HEK293T (cell line): ENCODE measurements at regions not wholly inside any gene's neighbourhood (a gene's known extent, or its start where the extent isn't known, plus 50 kb on each side); places are given as distances from the start of the nearest gene placed in this dataset.
"Not testable (repeated sequence)": the region's sequence is repeated elsewhere in the genome, so short reads cannot be mapped to it uniquely, and the experiment has no call there.

Experiments
- CTCF ChIA-PET: fragments of 350-600 bp; formaldehyde crosslinking; extraction: SDS; loops from one replicate; lab custom pipeline; 2021; ENCODE audit warnings: antibody characterized with exemption, inconsistent platforms; lab: Yijun Ruan, JAX
- POLR2A ChIA-PET: fragments of 350-600 bp; formaldehyde crosslinking; extraction: SDS; loops from one replicate; lab custom pipeline; 2020; ENCODE audit warnings: antibody characterized with exemption, inconsistent platforms; lab: Yijun Ruan, JAX
- DNase-seq: peaks from one replicate; pipeline ENCODE4 v3.0.0; 2012; ENCODE audit warnings: mixed read lengths; ENCODE audit errors: extremely low spot score
- ARNT ChIP-seq: fragments of 450-650 bp; IDR thresholded peaks from 2 replicates; pipeline ENCODE4 v1.6.1; 2017; ENCODE audit warnings: mild to moderate bottlenecking
- BHLHE40 ChIP-seq: fragments of 450-650 bp; IDR thresholded peaks from 2 replicates; pipeline ENCODE4 v1.6.1; 2016; ENCODE audit warnings: mild to moderate bottlenecking, moderate library complexity, borderline replicate concordance
- CTBP1 ChIP-seq: fragments of 450-650 bp; IDR thresholded peaks from 2 replicates; pipeline ENCODE4 v1.6.1; 2016; ENCODE audit warnings: borderline replicate concordance
- ELF4 ChIP-seq: fragments of 450-650 bp; IDR thresholded peaks from 2 replicates; pipeline ENCODE4 v1.6.1; 2017; ENCODE audit warnings: antibody characterized with exemption
- FOXA1 ChIP-seq: fragments of 450-650 bp; IDR thresholded peaks from 2 replicates; pipeline ENCODE4 v1.6.1; 2016; ENCODE audit warnings: mild to moderate bottlenecking
- FOXK2 ChIP-seq: fragments of 450-650 bp; IDR thresholded peaks from 2 replicates; pipeline ENCODE4 v1.6.1; 2016; ENCODE audit warnings: mild to moderate bottlenecking
- FOXM1 ChIP-seq: fragments of 450-650 bp; IDR thresholded peaks from 2 replicates; pipeline ENCODE4 v1.6.1; 2017; ENCODE audit warnings: mild to moderate bottlenecking, borderline replicate concordance
- HDGF ChIP-seq: fragments of 450-650 bp; IDR thresholded peaks from 2 replicates; pipeline ENCODE4 v1.6.1; 2017; ENCODE audit warnings: antibody characterized with exemption, borderline replicate concordance
- L3MBTL2 ChIP-seq: fragments of 450-650 bp; conservative IDR thresholded peaks from 2 replicates; pipeline ENCODE4 v1.6.1; 2016; ENCODE audit warnings: mild to moderate bottlenecking
- LEF1 ChIP-seq: fragments of 450-650 bp; IDR thresholded peaks from 2 replicates; pipeline ENCODE4 v1.6.1; 2017; ENCODE audit warnings: mild to moderate bottlenecking, borderline replicate concordance
- NFRKB ChIP-seq: fragments of 450-650 bp; IDR thresholded peaks from 2 replicates; pipeline ENCODE4 v1.6.1; 2016; ENCODE audit warnings: mild to moderate bottlenecking, moderate library complexity
- PKNOX1 ChIP-seq: fragments of 450-650 bp; IDR thresholded peaks from 2 replicates; pipeline ENCODE4 v1.6.1; 2016
- SP1 ChIP-seq: fragments of 450-650 bp; IDR thresholded peaks from 2 replicates; pipeline ENCODE4 v1.6.1; 2017
- SUZ12 ChIP-seq: fragments of 450-650 bp; IDR thresholded peaks from 2 replicates; pipeline ENCODE4 v1.6.1; 2016; ENCODE audit warnings: mild to moderate bottlenecking
- TARDBP ChIP-seq: fragments of 450-650 bp; IDR thresholded peaks from 2 replicates; pipeline ENCODE4 v1.6.1; 2016
- ZNF384 ChIP-seq: fragments of 450-650 bp; IDR thresholded peaks from 2 replicates; pipeline ENCODE4 v1.6.1; 2016

GRCh38 chr21:17389311-17389710, 123.5 kb upstream of the CXADR start:
- no peak for DNase-seq
- CTCF ChIA-PET: interaction anchor here (1.4 kb wide), 1 partner anchor 197 kb away, joined by 3 read pairs; no protein-coding TSS in a partner anchor
- no peak for TF ChIP-seq HDGF
- no peak for TF ChIP-seq L3MBTL2
- TF ChIP-seq CTBP1: no peak
- TF ChIP-seq FOXM1: no peak
- no peak for TF ChIP-seq NFRKB
- no peak for TF ChIP-seq ELF4
- TF ChIP-seq LEF1: no peak
- no peak for TF ChIP-seq FOXA1
- POLR2A ChIA-PET: no interaction called here

GRCh38 chr21:17390569-17390968, 122.3 kb upstream of the CXADR start:
- CTCF ChIA-PET: interaction anchor here (0.5 to 1.4 kb wide), 7 partner anchors 121 to 217 kb away, joined by 3 to 7 read pairs (median 4); partner anchors contain the start of gene CXADR
- TF ChIP-seq ARNT (no peak), BHLHE40 (no peak), TARDBP (no peak), CTBP1 (no peak), L3MBTL2 (no peak), HDGF (no peak), SUZ12 (no peak), ELF4 (no peak), NFRKB (no peak), FOXA1 (no peak), SP1 (no peak), FOXM1 (no peak), FOXK2 (no peak), ZNF384 (no peak), PKNOX1 (no peak), LEF1 (no peak)
- POLR2A ChIA-PET: no interaction called here
- no peak for DNase-seq

GRCh38 chr21:17391811-17392340, 121.0 kb upstream of the CXADR start:
- TF ChIP-seq SUZ12 (no peak), TARDBP (no peak), FOXM1 (no peak), FOXA1 (no peak), SP1 (no peak), LEF1 (no peak), L3MBTL2 (no peak)
- DNase-seq: no peak
- ChIA-PET POLR2A (no interaction called here), CTCF (no interaction called here)

- CTCF ChIA-PET: interaction anchor here (0.6 kb wide), 1 partner anchor 27 kb away, joined by 7 read pairs; no protein-coding TSS in a partner anchor
- POLR2A ChIA-PET: no interaction called here
- no peak for TF ChIP-seq ARNT
- no peak for TF ChIP-seq CTBP1
- no peak for TF ChIP-seq LEF1
- TF ChIP-seq FOXA1: no peak
- TF ChIP-seq ELF4: no peak
- no peak for TF ChIP-seq SUZ12
- no peak for TF ChIP-seq HDGF
- TF ChIP-seq FOXM1: no peak
- TF ChIP-seq SP1: no peak
- TF ChIP-seq NFRKB: no peak
- no peak for TF ChIP-seq FOXK2
- TF ChIP-seq BHLHE40: no peak
- TF ChIP-seq L3MBTL2: no peak
- no peak for TF ChIP-seq PKNOX1
- no peak for TF ChIP-seq TARDBP
- TF ChIP-seq ZNF384: no peak
- DNase-seq: no peak
Observed at GRCh38 chr21:17393413-17393812, 119.4 kb upstream of the CXADR start.

GRCh38 chr21:17396948-17397347, 115.9 kb upstream of the CXADR start:
- TF ChIP-seq FOXA1 (no peak), ARNT (no peak), SUZ12 (no peak), ZNF384 (no peak), TARDBP (no peak), FOXK2 (no peak), ELF4 (no peak), L3MBTL2 (no peak), NFRKB (no peak), FOXM1 (no peak), LEF1 (no peak), BHLHE40 (no peak), CTBP1 (no peak), PKNOX1 (no peak), SP1 (no peak), HDGF (no peak)
- DNase-seq: no peak
- ChIA-PET POLR2A (no interaction called here), CTCF (no interaction called here)

GRCh38 chr21:17397703-17398102, 115.1 kb upstream of the CXADR start:
- no peak for DNase-seq
- TF ChIP-seq BHLHE40 (no peak), L3MBTL2 (no peak), ARNT (no peak), CTBP1 (no peak), ZNF384 (no peak), ELF4 (no peak), FOXK2 (no peak), HDGF (no peak), SP1 (no peak), PKNOX1 (no peak), NFRKB (no peak), SUZ12 (no peak), FOXA1 (no peak), FOXM1 (no peak)
- POLR2A ChIA-PET: no interaction called here
- CTCF ChIA-PET: interaction anchor here (0.6 kb wide), 1 partner anchor 192 kb away, joined by 3 read pairs; no protein-coding TSS in a partner anchor

GRCh38 chr21:17398954-17399353, 113.9 kb upstream of the CXADR start:
- DNase-seq, POLR2A ChIA-PET, CTCF ChIA-PET: not testable (repeated sequence)
